Gastroesophageal sphincter (tissue), 3 donors: ENCODE measurements at regions not wholly inside any gene's neighbourhood (a gene's known extent, or its start where the extent isn't known, plus 50 kb on each side); places are given as distances from the start of the nearest gene placed in this dataset.
"Not testable (repeated sequence)": the region's sequence is repeated elsewhere in the genome, so short reads cannot be mapped to it uniquely, and the experiment has no call there.

Source experiments
- CTCF ChIP-seq, 4 experiments: fragments of 200-600 bp in 2 of 4; fragments of 450-650 bp in 2 of 4; sonication (generic) in 1 of 4; IDR thresholded peaks; one replicate each; pipeline ENCODE4 v1.5.1; 2017 to 2019; ENCODE audit warnings: antibody characterized with exemption in 4 of 4, mild to moderate bottlenecking in 2 of 4, moderate library complexity in 2 of 4
- EP300 ChIP-seq: sonication (generic); formaldehyde crosslinking; IDR thresholded peaks from one replicate; pipeline ENCODE4 v1.6.1; 2017; ENCODE audit warnings: antibody characterized with exemption, mild to moderate bottlenecking
- POLR2A ChIP-seq, 2 donors: fragments of 450-650 bp; IDR thresholded peaks; one replicate each; pipeline ENCODE4 v1.6.1; 2017; ENCODE audit warnings: antibody characterized with exemption in 2 of 2, mild to moderate bottlenecking in 2 of 2, moderate library complexity in 1 of 2
- POLR2AphosphoS5 ChIP-seq: sonication (generic); formaldehyde crosslinking; IDR thresholded peaks from one replicate; pipeline ENCODE4 v1.6.1; 2017; ENCODE audit warnings: antibody characterized with exemption

GRCh38 chr17:31793634-31794033 is 65.4 kb downstream of the COPRS start:
- TF ChIP-seq CTCF (IDR thresholded peaks at IDR 0.05); POLR2A (IDR thresholded peaks at IDR 0.05); POLR2AphosphoS5; EP300: not testable (repeated sequence)
